ENCODE measurements at regions not wholly inside any gene's neighbourhood (a gene's known extent, or its start where the extent isn't known, plus 50 kb on each side); places are given as distances from the start of the nearest gene placed in this dataset.
"Not testable (repeated sequence)": the region's sequence is repeated elsewhere in the genome, so short reads cannot be mapped to it uniquely, and the experiment has no call there.

GRCh38 chr2:210861038-210861665, 304.8 kb downstream of the CPS1 start:
- no peak for DNase-seq

GRCh38 chr2:210862283-210863065, 306.1 kb downstream of the CPS1 start:
- no peak for DNase-seq

- no peak for DNase-seq
Measured at GRCh38 chr2:210863283-210863682, 306.9 kb downstream of the CPS1 start.

GRCh38 chr2:210871566-210871965, 315.2 kb downstream of the CPS1 start:
- not testable (repeated sequence) for DNase-seq

- DNase-seq = no peak
Measured at GRCh38 chr2:210873631-210874030, 317.2 kb downstream of the CPS1 start.

GRCh38 chr2:210884227-210884626, 327.8 kb downstream of the CPS1 start:
- no peak for DNase-seq

GRCh38 chr2:210888035-210888434, 331.6 kb downstream of the CPS1 start:
- DNase-seq = no peak

GRCh38 chr2:210895132-210895531, 338.7 kb downstream of the CPS1 start:
- DNase-seq = no peak

- DNase-seq = no peak
Measured at GRCh38 chr2:210899131-210899530, 342.7 kb downstream of the CPS1 start.

GRCh38 chr2:210901326-210901725, 344.9 kb downstream of the CPS1 start:
- no peak for DNase-seq

- DNase-seq = no peak
Measured at GRCh38 chr2:210912779-210913178, 356.4 kb downstream of the CPS1 start.

GRCh38 chr2:210913461-210913860, 357.1 kb downstream of the CPS1 start:
- DNase-seq = no peak

- DNase-seq = no peak
Measured at GRCh38 chr2:210915912-210916311, 359.5 kb downstream of the CPS1 start.

- no peak for DNase-seq
Measured at GRCh38 chr2:210917465-210917864, 361.1 kb downstream of the CPS1 start.

- no peak for DNase-seq
Measured at GRCh38 chr2:210919128-210919527, 362.7 kb downstream of the CPS1 start.

- DNase-seq = no peak
Measured at GRCh38 chr2:210922419-210922818, 366.0 kb downstream of the CPS1 start.

GRCh38 chr2:210928714-210929113, 372.3 kb downstream of the CPS1 start:
- DNase-seq = no peak

GRCh38 chr2:210938228-210938627, 381.8 kb downstream of the CPS1 start:
- no peak for DNase-seq

- DNase-seq = no peak
Measured at GRCh38 chr2:210946395-210946794, 390.0 kb downstream of the CPS1 start.

GRCh38 chr2:210950434-210951060, 394.1 kb downstream of the CPS1 start:
- not testable (repeated sequence) for DNase-seq

GRCh38 chr2:210954386-210954907, 398.0 kb downstream of the CPS1 start:
- DNase-seq = no peak

GRCh38 chr2:210955591-210955990, 399.2 kb downstream of the CPS1 start:
- no peak for DNase-seq

GRCh38 chr2:210956101-210956500, 399.7 kb downstream of the CPS1 start:
- no peak for DNase-seq

GRCh38 chr2:210961249-210961648, 404.9 kb downstream of the CPS1 start:
- no peak for DNase-seq
